Tibial nerve (tissue), 3 donors: ENCODE measurements at regions not wholly inside any gene's neighbourhood (a gene's known extent, or its start where the extent isn't known, plus 50 kb on each side); places are given as distances from the start of the nearest gene placed in this dataset.
"Not testable (repeated sequence)": the region's sequence is repeated elsewhere in the genome, so short reads cannot be mapped to it uniquely, and the experiment has no call there.

Experiments
- CTCF ChIP-seq, 5 experiments: fragments of 200-600 bp in 3 of 5; fragments of 450-650 bp in 2 of 5; sonication (generic) in 3 of 5; IDR thresholded peaks; one replicate each; pipeline ENCODE4 v1.5.1; 2016 to 2019; ENCODE audit warnings: antibody characterized with exemption in 5 of 5, mild to moderate bottlenecking in 3 of 5, moderate library complexity in 2 of 5
- POLR2A ChIP-seq, 2 donors: fragments of 450-650 bp; IDR thresholded peaks; one replicate each; pipeline ENCODE4 v1.6.1; 2017; ENCODE audit warnings: antibody characterized with exemption in 2 of 2, mild to moderate bottlenecking in 2 of 2, moderate library complexity in 2 of 2

- TF ChIP-seq POLR2A, CTCF (IDR thresholded peaks at IDR 0.05): not testable (repeated sequence)
These were observed 1517.3 kb upstream of the RAG2 start for GRCh38 chr11:38115381-38115780.
